ENCODE measurements at regions not wholly inside any gene's neighbourhood (a gene's known extent, or its start where the extent isn't known, plus 50 kb on each side); places are given as distances from the start of the nearest gene placed in this dataset.

GRCh38 chr1:5485968-5486696 is 506.1 kb downstream of the NPHP4 start:
- DNase-seq, result no peak

GRCh38 chr1:5485436-5485835 is 506.8 kb downstream of the NPHP4 start:
- DNase-seq, result no peak

DNA sequence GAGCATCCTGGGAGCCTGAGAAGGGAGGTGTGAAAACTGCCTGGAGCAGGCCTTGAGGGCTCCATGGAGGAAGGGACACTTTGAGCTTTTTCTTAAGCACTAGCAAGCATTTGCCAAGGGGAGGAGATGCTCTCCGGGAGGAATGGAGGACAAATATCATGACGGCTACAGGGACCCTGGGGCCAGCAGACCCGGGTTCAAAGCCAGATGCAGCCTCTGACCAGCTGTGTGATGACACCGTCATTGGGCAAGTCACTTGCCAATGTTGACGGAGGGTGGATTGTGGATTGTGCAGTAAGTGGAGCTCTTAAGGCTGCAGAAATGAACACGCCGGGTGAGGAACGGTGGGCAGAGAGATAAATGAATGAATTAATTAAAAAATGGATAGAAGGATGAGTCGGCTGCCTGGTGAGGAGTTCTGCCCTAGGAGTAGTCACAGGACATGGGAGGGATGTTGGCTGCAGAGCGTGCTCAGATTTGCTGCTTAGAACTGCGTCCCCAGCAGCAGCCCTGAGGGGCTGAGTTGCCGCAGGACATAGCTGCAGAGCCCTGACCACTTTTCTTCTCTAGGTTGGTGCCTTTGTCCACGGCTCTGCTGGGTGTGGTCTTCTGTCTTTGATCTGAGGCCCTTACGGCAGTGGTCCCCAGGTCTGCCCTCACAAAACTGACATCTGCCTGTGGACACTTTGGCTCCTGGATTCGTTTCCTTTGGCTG is 507.6 kb downstream of the NPHP4 start:
- DNase-seq, result no peak

GRCh38 chr1:5481889-5482288 is 510.3 kb downstream of the NPHP4 start:
- DNase-seq, result peak; percentile 9

DNA sequence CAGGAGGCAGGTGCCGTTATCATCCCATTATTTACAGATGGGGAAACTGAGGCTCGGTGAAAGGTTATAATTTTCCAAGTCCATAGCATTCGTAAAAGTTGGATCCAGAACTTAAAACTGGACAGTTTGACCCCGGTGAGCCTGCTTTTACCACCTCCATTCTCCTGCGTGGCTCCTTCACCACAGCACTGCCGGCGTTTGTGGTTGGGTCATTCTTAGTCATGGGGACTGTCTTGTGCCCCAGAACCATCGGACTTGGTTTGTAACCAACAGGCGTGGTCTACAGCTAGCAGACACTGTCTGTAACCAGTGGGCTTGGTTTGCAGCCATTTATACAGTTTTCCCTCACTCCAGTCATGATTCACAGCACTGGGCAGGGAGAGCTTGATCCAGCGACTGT is 511.3 kb downstream of the NPHP4 start:
- no peak for DNase-seq

DNA sequence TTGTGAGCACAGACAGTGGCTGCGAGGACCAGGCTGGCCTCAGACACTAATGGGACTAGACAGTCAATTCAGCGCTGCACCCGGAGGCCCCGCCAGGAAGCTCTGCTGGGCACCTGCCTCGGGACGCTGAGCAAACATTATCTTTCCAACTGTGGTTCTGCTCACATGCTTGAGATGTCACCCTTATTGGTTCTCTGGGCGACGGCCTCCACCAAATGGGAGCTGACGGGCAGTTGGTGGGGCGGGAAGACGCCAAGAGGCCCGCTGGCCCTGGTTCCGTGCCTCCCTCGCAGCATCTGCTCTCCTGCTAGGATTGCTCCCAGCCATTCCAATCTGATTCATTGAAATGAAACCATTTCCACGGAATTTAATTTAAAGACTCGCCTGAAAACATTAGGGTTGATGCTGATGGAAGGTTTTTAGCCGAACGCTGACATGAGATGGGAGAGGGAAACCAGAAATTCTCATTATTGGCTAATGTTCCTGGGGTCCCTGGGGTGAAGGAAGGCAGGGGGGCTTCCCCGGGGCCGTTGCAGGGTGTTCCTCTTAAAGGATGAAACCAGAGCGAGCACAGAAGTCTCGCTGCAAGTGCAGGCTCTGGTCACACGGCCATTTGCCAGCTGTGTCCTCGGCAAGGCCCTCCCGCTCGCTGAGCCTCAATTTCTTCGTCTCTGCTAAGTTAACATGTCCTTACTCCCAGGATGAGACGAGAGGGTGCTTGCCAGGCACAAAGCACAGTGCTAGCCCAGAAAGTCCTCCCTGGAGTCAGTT is 512.2 kb downstream of the NPHP4 start:
- DNase-seq, result no peak

DNA sequence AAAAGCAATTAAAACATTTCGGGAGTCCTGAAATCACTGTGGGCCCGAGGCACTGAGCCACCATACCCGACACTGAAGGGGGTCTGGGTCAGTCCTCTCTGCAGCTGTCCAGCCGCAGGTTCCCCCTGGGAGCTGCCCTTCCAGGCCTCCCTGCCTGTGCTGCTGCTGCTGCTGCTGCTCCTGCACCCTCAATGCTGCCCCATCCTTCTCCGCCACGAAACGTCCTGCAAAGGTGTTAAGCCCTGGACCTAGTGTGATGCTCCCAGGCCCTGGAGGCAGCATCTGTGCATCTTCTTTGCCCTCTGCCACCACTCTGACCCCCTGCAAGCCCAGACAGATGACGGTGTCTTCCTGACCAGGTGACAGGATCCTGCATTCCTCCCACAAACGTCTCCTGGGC is 513.3 kb downstream of the NPHP4 start:
- DNase-seq, result no peak

- no peak for DNase-seq
These were observed 514.0 kb downstream of the NPHP4 start for GRCh38 chr1:5478156-5478695.

- DNase-seq, result no peak
These were observed 514.5 kb downstream of the NPHP4 start for GRCh38 chr1:5477716-5478115.

DNA sequence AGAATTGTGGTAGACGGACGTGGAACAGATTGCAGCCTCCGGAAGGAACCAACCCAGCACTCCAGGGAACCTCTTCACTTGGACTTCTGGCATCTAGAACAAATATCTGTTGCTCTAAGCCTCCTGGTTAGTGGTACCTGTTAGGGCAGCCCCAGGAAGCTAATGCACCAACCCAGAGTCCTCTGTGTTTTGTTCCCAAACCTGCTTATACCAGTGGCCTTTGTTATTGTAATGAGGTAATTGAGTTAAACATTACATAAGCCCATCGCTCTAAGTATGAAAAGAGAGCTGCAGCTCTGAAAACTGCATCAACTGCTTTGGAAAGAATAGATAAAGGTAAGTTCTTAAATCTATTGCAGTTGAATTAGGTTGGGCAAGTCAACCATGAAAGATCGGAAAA is 516.7 kb downstream of the NPHP4 start:
- DNase-seq, result no peak

- DNase-seq, result no peak
These were observed 519.0 kb downstream of the NPHP4 start for GRCh38 chr1:5473268-5473667.

- no peak for DNase-seq
These were observed 525.7 kb downstream of the NPHP4 start for GRCh38 chr1:5466487-5466886.

- DNase-seq, result no peak
These were observed 526.9 kb downstream of the NPHP4 start for GRCh38 chr1:5465281-5465711.

- no peak for DNase-seq
These were observed 527.9 kb downstream of the NPHP4 start for GRCh38 chr1:5464366-5464765.

GRCh38 chr1:5460974-5461373 is 531.3 kb downstream of the NPHP4 start:
- DNase-seq, result no peak

- no peak for DNase-seq
These were observed 532.2 kb downstream of the NPHP4 start for GRCh38 chr1:5459839-5460610.

DNA sequence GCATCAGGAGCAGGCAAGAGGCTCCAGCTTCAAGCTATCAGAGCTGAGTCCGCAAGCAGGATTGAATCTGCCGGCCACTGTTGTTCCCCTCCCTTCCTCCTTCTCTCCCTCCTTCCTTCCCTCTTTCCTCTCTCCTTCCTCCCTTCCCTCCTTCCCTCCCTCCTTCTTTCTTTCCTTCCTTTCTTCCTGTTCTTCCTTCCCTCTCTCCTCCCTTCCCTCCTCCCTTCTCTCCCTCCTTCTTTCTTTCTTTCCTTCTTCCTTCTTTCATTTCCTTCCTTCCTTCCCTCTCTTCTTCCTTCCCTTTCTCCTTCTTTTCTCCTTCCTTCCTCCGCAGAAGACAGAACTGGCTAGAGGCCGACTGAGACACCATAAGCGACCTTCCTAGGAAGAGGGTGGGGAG is 534.0 kb downstream of the NPHP4 start:
- no peak for DNase-seq

DNA sequence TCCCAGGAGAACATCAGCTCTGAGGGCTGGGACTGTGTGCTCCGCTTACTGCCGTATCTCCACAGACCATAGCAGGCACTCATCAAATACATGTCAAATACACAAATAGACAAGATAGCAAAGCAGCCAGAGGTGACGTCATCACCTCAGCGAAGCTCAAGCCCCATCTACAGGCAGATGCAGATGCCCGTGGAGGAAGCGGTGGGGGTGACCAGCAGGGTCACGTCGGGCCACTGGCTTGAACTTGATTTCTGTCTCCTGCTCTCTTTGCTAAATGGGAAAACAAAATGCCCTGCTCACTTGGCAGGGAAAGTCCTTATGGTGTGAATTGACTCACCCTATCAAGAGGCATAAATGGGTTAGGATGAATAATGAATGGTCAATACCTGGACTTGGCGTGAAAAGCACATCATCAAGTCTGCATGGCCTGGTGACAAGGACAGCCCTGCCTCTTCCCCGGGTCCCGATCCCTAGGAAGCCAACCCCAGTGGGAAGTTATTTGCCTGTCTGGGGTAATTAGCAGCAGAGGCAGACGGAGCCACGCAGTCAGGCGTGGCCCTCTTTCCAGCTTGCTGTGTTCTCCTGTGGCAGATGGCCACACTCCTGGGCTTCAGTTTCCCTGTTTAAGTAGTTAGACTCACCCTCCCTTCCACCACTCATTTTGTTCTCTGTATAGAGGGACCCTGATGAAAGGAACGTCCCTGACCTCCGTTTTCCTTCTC is 536.0 kb downstream of the NPHP4 start:
- no peak for DNase-seq

- DNase-seq, result no peak
These were observed 536.6 kb downstream of the NPHP4 start for GRCh38 chr1:5455651-5456050.

DNA sequence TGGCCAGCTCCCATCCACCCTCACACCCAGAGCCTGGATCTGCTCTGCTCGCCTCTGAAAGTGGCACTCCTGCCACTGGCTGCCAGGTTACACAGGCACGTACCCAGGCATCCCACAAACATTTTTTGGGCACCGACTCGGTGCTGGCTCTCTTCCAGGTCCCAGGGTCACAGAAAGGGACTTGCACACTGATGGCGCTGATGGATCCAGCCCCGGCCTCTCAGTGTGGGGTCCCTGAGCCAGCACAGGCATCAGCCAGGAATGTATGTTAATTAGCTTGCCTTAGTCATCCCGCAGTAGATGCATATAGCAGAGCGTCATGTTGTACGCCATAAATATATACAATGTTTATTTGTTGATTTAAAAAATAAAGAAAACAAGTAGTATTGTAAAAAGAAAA is 537.2 kb downstream of the NPHP4 start:
- no peak for DNase-seq

GRCh38 chr1:5453347-5453746 is 538.9 kb downstream of the NPHP4 start:
- DNase-seq, result no peak

DNA sequence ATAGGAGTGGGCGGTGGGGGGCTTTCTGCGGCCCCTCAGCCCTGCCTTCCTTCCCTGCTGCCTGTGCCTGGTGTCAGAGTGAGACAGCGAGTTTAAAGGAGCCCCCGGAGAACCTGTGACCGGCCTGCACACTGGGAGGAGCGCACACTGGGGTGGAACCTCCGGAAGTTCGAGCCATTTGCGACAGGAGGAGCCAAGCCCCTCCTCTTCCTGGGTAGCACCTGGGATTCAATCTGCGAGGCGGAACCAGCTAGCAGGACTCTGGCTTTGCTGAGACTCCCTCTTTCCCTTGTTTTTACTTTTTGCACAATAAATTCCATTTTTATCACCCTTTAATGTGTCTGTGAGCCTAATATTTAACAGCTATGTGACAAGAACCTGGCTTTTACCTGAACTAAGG is 540.6 kb downstream of the NPHP4 start:
- no peak for DNase-seq

Data from NK-92 treated with Interleukin-12 subunit alpha and Interleukin-12 subunit beta, amount 100 ng/mL, for 24 hours (cell line).